Limb (tissue), 2 donors: ENCODE measurements at regions not wholly inside any gene's neighbourhood (a gene's known extent, or its start where the extent isn't known, plus 50 kb on each side); places are given as distances from the start of the nearest gene placed in this dataset.

Experiments used
- DNase-seq, 2 donors: peaks; one replicate each; pipeline ENCODE4 v3.0.0-alpha.2; 2016; ENCODE audit errors: extremely low spot score in 2 of 2

DNA sequence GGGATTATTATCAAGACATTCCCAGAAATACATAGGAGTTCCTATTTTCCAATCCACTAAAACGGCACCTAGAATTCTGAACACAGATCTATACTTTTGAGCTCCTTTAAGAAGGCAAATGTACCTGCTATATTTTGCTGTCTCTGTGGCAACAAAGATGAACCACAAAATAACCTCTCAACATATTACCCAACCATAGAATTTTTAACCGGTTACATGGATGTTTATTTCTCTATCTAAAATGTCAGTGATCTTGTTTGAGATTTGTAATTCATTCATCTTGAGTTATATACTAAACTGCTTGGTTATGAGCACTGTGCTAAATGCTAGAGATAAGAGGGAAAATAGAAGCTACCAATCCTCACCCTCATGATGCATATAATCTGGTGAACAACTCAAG is 117.5 kb upstream of the HMGCLL1 start:
- no peak for DNase-seq

DNA sequence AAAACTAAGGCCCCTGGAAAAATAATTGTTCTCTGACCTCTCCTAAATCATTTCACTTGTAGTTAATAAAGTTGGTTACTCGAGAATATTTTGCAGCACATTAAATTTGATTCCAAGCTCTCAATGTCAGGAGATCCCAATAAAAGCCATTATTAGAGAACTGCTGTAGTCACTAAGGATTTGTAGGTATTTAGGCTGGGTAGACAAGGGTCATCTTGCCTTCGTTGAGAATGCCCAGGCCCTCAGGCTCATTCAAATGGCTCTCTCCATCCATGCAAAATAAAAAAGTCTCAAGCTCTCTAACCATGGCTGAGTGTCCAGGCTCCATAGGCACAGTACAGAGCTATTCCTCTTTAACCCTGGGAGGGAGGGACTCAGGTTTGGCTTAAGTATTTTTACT is 117.0 kb upstream of the HMGCLL1 start:
- no peak for DNase-seq

DNA sequence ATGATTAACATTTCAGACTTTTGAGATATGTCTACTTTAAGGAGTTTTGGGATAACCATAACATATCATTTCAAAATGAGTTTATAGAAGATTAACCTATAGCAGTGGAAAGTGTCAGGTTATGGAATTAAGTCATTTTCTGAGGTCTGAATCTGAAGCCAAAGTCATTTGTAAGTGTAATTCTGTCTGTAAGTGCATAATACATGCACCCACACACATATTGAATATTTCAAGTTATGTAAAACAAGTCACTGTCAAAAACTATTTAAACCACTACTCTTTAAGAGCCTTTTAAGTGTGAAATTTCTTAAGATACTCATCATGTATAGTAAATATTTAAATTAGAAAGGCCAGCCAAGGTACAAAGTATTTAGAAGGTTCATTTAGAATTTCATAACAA is 115.8 kb upstream of the HMGCLL1 start:
- no peak for DNase-seq

DNA sequence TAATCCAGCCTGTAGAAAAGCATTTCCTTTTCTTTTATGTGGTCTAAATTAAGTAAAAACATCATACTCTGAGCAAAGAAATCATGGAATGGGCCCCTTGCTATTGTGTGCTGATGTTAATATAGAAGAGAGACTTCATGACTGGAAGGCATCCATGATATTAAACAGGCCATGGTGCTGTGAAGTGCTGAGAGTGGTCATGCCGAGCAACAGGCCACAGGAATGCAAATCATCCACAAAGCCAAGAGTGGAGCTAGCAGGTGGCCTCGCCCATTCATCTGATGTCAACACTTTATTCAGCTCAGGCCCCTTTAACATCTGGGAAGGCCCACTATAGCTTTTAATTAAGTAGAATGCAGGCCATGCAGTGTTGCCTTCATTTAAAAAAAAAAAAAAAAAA is 115.2 kb upstream of the HMGCLL1 start:
- peak; percentile 47 to 73 for DNase-seq

DNA sequence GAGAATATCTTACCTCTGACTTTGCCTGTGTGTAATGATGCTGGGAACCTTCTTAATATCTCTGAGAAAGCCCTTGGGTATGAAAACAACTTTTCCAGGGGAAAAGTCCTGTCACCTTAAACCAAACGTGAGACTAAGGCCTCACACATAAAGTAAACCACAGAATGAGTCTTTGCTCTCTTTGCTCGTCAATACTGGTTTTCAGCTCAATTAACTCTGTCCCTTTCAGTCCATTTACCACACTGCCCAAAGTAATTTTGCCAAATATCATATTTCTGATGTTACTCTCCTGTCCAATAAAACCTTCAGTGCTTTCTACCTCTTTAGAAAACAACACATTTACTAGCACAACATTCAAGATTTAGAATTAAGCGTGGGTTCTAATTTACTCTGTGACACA is 100.5 kb upstream of the HMGCLL1 start:
- DNase-seq, result no peak

DNA sequence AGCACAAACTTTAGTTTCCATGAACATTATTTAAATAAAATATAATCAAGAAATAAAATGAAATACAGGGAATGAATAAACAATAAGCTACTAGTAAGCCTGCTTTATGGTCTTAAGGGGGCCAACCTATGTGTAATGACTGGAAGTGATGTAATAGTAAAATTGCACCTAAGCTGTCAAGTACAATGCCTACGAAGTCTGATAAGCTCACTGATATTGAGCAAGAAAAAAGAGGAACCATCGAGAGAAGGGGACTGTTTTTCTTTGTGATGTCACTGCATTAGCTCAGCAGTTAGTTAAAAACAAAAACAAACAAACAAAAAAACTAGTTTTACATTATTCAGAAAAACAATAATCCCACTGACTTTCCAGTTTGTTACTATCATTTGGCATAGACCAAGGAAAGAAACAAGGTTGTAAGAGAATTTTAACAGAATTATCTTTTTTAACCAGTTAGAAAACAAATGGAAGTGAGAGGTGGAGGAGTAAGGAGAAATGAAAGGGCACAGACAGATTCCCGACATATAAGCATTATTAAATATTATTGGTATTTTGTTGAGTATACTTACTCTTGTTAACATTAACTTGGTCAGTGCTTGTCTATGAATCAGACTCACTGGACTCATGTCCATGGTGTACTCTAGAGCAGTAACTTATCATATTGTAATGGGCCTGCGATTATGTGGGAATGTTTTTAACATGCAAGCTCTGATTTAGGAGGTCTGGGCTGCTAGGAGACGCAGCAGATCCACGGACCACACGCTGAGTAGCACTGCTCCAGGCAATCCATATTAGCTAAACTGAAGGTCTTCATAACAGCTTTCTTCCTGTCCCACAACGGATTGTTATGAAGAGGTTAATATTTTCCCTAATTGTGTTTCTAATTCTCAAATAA is 99.6 kb upstream of the HMGCLL1 start:
- DNase-seq, result no peak

DNA sequence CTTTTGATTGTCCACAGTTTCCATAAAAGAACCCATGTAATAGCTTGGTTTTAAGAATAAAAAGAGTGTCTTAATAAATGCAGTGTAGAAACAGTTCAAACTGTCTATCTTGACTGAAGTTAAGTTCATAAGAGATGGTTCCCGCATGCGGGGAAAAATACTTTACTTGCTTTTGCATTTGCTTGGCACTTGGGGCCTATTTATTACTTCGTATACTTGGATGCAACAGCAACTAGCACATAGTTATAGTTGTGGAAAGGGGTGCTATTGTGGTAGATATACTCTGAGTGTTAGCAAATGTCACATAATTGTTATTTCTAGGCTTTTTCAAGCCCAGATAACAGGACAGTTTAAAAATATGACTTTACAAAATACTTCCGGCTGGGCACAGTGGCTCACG is 97.7 kb upstream of the HMGCLL1 start:
- no peak for DNase-seq

DNA sequence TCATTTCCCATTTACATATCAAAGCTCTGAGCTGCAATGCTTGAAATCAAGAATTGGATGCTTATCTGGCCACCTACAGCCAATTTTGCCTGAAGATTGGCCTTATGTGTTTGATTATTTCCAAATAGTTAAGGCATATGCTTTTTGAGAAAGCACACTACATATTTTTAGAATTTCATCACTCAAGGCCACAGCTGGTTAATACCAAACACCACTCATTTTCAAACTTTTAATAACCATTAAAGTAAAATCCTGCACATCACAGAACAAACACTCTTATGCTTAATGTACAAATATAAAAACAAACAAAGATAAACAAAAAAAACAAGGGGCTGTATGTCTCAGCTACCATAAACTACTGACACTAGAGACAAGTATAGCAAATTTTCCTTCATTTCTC is 96.9 kb upstream of the HMGCLL1 start:
- DNase-seq, result no peak

DNA sequence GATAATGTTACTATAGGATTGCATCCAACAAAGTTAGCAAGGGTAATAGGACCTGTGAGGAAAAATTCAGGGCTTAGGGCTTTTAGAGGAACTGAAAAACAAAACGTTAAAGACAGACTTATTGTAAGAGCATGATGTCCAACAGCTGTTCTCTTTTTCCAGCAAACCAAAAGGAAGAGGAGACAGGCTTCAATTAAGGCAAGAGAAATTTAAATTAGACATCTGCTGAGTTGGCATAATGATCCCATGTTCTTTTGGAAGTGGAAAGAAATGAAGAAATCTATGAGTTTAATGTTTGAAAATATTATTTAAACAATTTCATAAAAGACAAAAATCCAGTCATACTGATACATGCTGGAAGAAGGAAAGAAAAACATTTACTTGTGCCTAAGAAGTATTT is 95.7 kb upstream of the HMGCLL1 start:
- DNase-seq, result no peak

DNA sequence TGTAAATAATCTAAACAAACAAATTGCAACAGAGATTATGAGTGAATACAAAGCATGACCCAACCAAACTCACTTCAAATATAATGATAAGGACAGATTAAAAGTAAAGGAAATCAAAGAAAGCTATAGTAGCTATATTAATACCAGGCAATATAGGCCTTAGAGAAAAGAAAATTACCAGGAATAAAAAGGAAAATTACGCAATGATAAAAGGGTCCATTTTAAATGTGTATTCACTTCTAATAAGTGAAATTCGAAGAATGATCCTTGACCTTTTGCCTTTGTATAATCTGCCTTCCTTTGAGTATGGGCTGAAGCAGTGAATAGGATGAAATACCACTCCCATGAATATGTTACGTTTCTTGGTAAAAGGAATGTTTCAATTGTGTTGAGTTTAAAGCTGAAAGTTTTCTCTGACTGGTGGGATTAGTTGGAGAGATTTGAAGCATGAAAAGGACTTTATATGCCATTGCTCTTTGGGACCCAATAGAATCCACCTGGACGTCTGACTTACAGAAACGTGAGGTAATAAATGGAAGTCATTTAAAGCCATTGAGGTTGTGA is 91.9 kb upstream of the HMGCLL1 start:
- no peak for DNase-seq

DNA sequence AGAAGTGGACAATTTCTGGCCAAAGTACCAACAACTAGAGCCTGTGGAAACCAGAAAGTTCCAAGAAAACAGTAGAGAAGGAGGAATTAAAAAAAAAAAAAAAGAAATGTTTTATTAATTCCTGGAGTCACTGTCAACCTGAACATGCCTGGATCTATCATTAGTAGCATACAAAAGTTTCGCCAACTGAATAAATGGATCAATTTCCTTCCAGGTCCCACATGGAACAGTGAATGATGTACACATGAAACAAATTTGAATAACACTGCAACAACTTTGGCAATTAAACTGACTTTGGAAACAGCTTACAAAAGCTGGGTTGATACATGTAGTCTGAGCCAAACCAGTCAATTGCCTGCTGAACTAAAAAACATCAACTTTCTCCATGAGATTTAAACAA is 90.0 kb upstream of the HMGCLL1 start:
- DNase-seq, result peak in 1 of 2 donors; percentile 20

DNA sequence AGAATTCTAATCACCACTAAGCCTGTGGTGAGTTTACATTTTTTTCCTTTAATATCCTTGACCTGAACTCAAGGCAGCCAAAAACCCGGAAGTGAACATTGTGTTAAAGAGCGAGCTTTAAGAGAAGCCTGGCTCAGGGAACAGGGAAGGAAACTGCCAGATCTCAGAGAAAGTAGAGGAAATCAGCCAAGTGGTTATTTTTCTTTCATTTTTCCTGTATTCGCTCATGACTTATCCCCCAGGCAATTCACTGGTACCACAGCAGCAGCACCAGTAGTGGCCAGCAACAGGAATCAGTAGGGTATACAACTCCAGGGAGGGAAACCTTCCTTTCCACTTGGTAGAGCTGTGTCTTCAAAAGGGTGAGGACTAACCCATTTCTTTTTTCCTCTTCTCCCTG is 89.6 kb upstream of the HMGCLL1 start:
- DNase-seq, result peak in 1 of 2 donors; percentile 38

DNA sequence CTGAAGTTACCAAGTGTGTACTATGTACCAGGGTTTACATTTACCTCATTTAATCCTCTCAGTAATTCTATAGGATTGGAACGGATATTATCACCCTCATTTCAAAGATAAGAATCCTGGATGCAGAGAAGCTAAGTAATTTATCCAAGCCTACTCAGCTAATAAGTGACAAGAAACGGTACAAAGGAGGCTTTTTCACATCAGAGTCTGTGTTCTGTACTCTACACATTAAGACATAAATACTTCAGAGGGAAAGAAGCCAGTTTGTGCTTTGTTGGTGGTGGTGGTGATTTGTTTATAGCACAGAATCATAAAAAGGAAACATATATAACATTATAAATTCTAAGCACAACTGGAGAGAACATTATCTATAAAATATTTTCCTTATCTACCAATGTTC is 88.3 kb upstream of the HMGCLL1 start:
- DNase-seq, result no peak

DNA sequence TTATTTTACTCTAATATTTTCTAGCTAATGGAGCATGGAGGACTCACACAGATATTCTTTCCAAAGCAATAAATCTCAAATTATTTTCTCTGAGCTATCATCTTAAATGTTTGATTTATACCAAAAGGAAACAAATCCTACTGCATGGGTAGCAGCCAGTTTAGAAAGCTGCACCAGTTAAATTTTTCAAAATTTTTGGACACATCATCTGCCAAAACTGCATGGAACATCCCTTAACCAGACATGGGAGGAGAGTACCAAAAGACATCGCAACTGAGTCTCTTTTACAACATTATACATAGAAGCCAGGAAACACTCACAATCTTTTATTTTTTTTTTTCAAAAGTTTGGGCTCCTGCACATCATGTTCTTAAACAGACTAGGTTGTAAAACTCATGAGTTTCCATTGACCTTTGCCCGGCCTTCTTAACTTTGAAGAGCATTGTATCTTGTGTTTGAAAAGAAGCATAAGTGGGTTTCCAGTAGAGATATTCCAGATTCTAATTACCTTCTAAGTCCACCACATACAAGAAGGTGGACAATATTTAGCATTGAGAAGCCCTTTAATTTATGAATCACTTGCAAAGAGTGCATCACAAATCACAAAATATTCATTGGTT is 87.7 kb upstream of the HMGCLL1 start:
- peak in 1 of 2 donors; percentile 54 for DNase-seq

DNA sequence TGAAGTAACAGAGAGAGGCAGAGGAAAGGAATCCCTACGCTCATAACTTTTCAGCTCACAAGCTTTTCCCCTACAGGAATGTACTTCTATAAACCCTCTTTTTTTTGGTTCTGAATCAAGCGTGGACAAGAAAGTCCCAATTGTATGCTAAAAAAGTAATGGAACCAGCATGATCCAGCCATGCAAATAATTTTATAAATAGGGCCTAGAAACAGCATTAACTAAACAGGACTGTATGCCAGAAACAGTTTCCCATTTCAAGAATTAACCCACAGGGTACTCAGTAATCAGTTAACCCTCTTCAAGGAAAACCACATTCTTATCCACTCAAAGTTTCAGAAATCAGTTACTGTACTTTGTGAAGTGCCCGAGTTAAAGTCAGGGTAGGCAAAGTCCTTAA is 87.0 kb upstream of the HMGCLL1 start:
- no peak for DNase-seq

DNA sequence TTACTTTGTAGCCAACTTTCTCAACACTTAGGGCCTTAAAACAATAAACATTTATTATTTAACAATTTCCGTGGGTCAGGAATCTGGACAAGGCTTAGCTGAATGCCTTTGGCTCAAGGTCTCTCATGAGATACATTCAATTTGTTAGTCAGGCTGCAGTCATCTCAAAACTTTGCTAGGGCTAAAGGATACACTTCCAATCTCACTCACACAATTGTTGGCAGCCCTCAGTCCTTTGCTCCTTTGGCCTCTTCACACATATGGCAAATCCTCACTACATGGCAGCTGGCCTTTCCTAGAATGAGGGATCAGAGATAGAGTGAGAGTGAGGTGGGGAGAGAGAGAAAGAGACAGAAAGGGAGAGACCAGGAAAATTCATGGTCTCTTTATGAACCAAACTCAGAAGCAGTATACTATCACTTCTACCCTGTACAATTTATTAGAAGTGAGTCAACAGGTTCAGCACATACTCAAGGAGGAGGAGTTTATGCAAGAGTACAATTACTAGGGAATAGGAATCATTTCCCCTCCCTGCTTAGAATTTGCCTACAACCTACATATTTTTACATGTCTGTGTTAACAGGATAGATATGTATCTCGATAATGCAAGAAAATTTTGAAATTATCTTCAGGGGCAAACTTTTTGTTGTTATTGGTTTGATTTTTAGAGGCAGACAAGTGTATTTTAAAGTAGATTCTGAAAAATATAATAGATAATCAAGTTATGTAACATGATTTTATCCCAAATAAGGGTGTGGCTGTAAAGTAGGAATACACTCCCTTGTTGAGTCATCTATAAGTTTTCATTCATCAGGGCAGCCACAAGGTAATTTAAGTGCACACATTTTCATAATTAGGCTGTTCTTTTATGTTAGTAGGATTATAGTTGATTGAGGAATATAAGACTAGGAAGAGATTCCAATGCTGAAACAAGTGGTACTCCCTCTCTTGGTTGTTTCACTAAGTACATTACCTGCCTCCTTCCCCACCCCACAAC is 85.9 kb upstream of the HMGCLL1 start:
- no peak for DNase-seq

DNA sequence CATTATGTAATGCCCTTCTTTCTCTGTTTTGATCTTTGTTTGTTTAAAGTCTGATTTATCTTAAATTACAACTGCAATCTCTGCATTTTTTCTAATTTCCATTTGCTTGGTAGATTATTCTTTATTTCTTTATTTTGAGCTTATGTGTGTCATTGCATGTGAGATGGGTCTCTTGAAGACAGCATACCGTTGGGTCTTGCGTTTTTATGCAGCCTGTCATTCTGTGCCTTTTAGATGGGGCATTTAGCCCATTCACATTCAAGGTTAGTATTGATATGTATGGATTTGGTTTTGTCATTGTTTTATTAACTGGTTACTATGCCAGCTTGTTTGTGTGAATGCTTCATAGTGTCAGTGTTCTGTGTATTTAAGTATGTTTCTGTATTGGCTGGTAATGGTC is 84.9 kb upstream of the HMGCLL1 start:
- no peak for DNase-seq

DNA sequence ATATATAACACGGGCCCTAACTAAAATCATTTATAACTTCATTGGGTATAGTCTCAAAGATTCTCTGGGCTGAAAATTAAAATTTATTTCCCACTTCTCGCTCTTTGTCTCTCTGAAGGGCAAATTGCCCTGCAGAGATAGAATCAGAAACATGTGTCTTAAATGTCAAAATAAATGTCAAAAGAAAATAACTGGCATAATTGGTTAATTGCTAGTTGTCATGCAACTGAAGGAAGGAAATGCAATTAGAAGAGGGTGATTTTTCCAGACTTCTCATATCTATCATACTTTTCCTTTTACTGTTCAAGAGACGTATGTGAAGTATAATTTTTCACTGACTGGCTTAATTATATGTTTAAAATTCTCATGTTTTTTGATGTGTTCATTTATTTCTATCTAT is 80.3 kb upstream of the HMGCLL1 start:
- no peak for DNase-seq

DNA sequence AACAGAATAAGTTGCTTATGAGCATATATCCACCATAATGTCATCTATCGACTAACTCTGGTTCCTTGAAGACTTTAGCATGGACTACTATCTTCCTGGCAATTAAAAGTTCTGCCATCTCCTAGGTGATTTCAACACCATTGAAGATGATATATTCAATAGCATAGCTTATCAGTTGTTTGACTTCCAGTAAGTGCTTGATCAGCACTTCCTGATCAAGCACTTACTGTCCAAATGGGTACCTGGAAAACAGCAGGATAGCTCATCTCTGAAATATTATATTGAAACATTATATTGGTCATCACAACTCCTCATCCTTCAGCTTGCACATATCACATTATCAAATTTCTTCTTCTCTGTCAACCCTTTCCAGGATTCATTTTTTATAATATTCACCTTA is 75.5 kb upstream of the HMGCLL1 start:
- no peak for DNase-seq

DNA sequence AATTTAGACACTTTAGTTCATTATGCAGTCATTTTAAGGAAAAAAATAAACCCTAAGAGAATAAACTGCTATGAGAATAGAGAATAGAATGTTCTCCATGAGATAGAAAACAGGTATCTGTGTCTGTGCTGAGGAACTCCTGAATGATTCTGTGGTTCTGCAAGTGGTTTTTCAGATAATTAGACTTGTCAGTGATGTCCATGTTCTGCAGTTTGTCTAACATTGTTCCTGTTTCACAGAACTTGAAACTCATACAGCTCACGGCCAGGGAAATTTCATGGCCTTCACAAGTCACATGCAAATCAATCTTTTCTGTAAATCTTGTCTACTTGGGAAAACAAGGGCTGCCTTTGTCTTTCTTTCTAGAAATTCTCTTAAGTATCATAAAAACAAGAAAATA is 73.4 kb upstream of the HMGCLL1 start:
- no peak for DNase-seq

DNA sequence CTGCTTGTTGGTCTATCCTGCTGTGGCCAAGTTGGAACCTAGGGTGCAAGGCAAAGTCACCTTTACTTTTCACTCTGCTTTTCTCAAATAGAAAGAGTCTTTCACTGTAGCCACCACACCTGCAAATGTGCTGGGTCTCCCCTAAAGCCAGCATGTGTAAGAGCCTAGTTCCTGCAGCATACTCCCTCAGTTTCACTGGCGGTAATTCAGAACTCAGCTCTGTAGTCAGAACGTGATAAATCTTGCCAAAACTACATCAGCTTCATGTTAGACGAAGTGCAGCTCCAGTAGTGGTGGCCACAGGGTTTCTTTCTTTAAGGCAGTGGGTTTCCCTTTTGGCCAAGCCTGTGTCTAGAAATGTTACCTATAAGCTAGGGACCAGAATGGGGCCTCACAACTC is 72.0 kb upstream of the HMGCLL1 start:
- DNase-seq, result no peak

DNA sequence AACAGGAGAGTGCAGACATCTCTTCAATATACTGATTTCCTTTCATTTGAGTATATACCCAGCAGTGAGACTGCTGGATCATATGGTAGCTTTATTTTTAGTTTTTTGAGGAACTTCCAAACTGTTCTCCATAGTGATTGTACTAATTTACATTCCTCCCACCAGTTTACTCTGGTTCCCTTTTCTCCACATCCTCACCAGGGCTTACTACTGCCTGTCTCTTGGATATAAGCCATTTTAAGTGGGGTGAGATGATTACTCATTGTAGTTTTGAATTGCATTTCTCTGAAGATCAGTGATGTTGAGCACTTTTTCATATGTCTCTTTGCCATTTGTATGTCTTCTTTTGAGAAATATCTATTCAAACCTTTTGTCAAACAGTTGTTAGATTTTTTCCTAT is 64.9 kb upstream of the HMGCLL1 start:
- no peak for DNase-seq
